Osteoblast (primary cell): ENCODE measurements at regions not wholly inside any gene's neighbourhood (a gene's known extent, or its start where the extent isn't known, plus 50 kb on each side); places are given as distances from the start of the nearest gene placed in this dataset.

Experiments used
- DNase-seq: peaks from one replicate; pipeline ENCODE4 v3.0.0; 2011; ENCODE audit warnings: low spot score, mixed read lengths; ENCODE audit not compliant: insufficient read length; ENCODE audit errors: missing footprints
- H2AFZ ChIP-seq: 2 replicates; pipeline ENCODE4 v1.6.0; 2011; ENCODE audit warnings: mild to moderate bottlenecking, low read length
- H3K27ac ChIP-seq: 2 replicates; pipeline ENCODE4 v1.5.1; 2011; ENCODE audit warnings: mild to moderate bottlenecking, low read depth, low read length, moderate library complexity
- H3K27me3 ChIP-seq: 2 replicates; pipeline ENCODE4 v1.6.0; 2012; ENCODE audit warnings: mild to moderate bottlenecking, control low read depth, inconsistent platforms, low read length, moderate library complexity; ENCODE audit not compliant: insufficient read depth
- H3K36me3 ChIP-seq: 2 replicates; pipeline ENCODE4 v1.5.1; 2011; ENCODE audit warnings: mild to moderate bottlenecking, low read length, control low read depth, moderate library complexity; ENCODE audit not compliant: insufficient read depth
- H3K4me1 ChIP-seq: 2 replicates; pipeline ENCODE4 v1.5.1; 2011; ENCODE audit warnings: mild to moderate bottlenecking, low read length, control low read depth, moderate library complexity; ENCODE audit not compliant: insufficient read depth
- H3K4me2 ChIP-seq: 2 replicates; pipeline ENCODE4 v1.6.0; 2011; ENCODE audit warnings: mild to moderate bottlenecking, low read length; ENCODE audit not compliant: insufficient read depth
- H3K4me3 ChIP-seq: fragments of 200-600 bp; sonication (generic); 3 replicates; pipeline ENCODE4 v1.5.1; 2012; ENCODE audit warnings: mild to moderate bottlenecking, low read length, inconsistent platforms; ENCODE audit not compliant: insufficient read depth
- H3K79me2 ChIP-seq: 2 replicates; pipeline ENCODE4 v1.6.0; 2012; ENCODE audit warnings: mild to moderate bottlenecking, low read length, control low read depth, inconsistent platforms; ENCODE audit not compliant: insufficient read depth
- H3K9me3 ChIP-seq: 2 replicates; pipeline ENCODE4 v1.5.1; 2011; ENCODE audit warnings: low read depth, low read length, control low read depth
- H4K20me1 ChIP-seq: 2 replicates; pipeline ENCODE4 v1.6.0; 2012; ENCODE audit warnings: mild to moderate bottlenecking, low read length, control low read depth; ENCODE audit not compliant: insufficient read depth
- TF ChIP-seq, protein P1 (sequence below): IDR thresholded peaks from 2 replicates; pipeline ENCODE4 v1.5.1; 2011; ENCODE audit warnings: mild to moderate bottlenecking, low read depth, low read length, moderate library complexity; ENCODE audit errors: extremely low read depth

- H3K27me3 ChIP-seq, result no peaks in the 10 kb centered on the region
- no peak overlapping the region for H3K4me2 ChIP-seq
- H3K4me1 ChIP-seq, result no peaks in the 10 kb centered on the region
- TF ChIP-seq, protein P1, sequence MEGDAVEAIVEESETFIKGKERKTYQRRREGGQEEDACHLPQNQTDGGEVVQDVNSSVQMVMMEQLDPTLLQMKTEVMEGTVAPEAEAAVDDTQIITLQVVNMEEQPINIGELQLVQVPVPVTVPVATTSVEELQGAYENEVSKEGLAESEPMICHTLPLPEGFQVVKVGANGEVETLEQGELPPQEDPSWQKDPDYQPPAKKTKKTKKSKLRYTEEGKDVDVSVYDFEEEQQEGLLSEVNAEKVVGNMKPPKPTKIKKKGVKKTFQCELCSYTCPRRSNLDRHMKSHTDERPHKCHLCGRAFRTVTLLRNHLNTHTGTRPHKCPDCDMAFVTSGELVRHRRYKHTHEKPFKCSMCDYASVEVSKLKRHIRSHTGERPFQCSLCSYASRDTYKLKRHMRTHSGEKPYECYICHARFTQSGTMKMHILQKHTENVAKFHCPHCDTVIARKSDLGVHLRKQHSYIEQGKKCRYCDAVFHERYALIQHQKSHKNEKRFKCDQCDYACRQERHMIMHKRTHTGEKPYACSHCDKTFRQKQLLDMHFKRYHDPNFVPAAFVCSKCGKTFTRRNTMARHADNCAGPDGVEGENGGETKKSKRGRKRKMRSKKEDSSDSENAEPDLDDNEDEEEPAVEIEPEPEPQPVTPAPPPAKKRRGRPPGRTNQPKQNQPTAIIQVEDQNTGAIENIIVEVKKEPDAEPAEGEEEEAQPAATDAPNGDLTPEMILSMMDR, result no peak
- H3K4me3 ChIP-seq, result no peak overlapping the region
- no peak overlapping the region for H3K27ac ChIP-seq
- DNase-seq, result no peak
- H2AFZ ChIP-seq, result no peak overlapping the region
- H3K9me3 ChIP-seq, result no peaks in the 10 kb centered on the region
- H4K20me1 ChIP-seq, result no peaks in the 10 kb centered on the region
- no peaks in the 10 kb centered on the region for H3K79me2 ChIP-seq
- H3K36me3 ChIP-seq, result no peaks in the 10 kb centered on the region
Measured at GRCh38 chr13:108428691-108429090, 159.2 kb downstream of the TNFSF13B start.

GRCh38 chr13:108433976-108434755 lies 164.6 kb downstream of the TNFSF13B start:
- H3K4me3 ChIP-seq, result no peak overlapping the region
- H4K20me1 ChIP-seq, result no peaks in the 10 kb centered on the region
- no peaks in the 10 kb centered on the region for H3K4me1 ChIP-seq
- H3K79me2 ChIP-seq, result no peaks in the 10 kb centered on the region
- H3K36me3 ChIP-seq, result no peaks in the 10 kb centered on the region
- TF ChIP-seq, protein P1, result no peak
- no peak for DNase-seq
- H3K9me3 ChIP-seq, result no peaks in the 10 kb centered on the region
- no peaks in the 10 kb centered on the region for H3K27me3 ChIP-seq
- H3K4me2 ChIP-seq, result no peak overlapping the region
- H3K27ac ChIP-seq, result no peak overlapping the region
- H2AFZ ChIP-seq, result no peak overlapping the region

GRCh38 chr13:108435393-108436149 lies 166.1 kb downstream of the TNFSF13B start:
- H3K36me3 ChIP-seq, result no peaks in the 10 kb centered on the region
- TF ChIP-seq, protein P1, result no peak
- no peak overlapping the region for H2AFZ ChIP-seq
- no peaks in the 10 kb centered on the region for H3K4me1 ChIP-seq
- no peaks in the 10 kb centered on the region for H3K79me2 ChIP-seq
- no peak overlapping the region for H3K27ac ChIP-seq
- H3K4me2 ChIP-seq, result no peak overlapping the region
- no peak for DNase-seq
- no peaks in the 10 kb centered on the region for H4K20me1 ChIP-seq
- H3K4me3 ChIP-seq, result no peak overlapping the region
- H3K27me3 ChIP-seq, result no peaks in the 10 kb centered on the region
- H3K9me3 ChIP-seq, result no peaks in the 10 kb centered on the region

- Histone ChIP-seq H2AFZ (no peak overlapping the region), H3K27ac (no peak overlapping the region), H3K79me2 (no peaks in the 10 kb centered on the region), H3K4me2 (no peak overlapping the region), H3K36me3 (no peaks in the 10 kb centered on the region), H3K4me3 (no peak overlapping the region), H3K27me3 (no peaks in the 10 kb centered on the region), H4K20me1 (no peaks in the 10 kb centered on the region), H3K4me1 (no peaks in the 10 kb centered on the region), H3K9me3 (peaks cover 2% of the 10 kb centered on the region)
- DNase-seq, result no peak
- TF ChIP-seq, protein P1, result no peak
Measured at GRCh38 chr13:108437496-108437895, 168.0 kb downstream of the TNFSF13B start.
